Effector memory CD8-positive, alpha-beta T cell (primary cell): ENCODE measurements at regions not wholly inside any gene's neighbourhood (a gene's known extent, or its start where the extent isn't known, plus 50 kb on each side); places are given as distances from the start of the nearest gene placed in this dataset.
"Not testable (repeated sequence)": the region's sequence is repeated elsewhere in the genome, so short reads cannot be mapped to it uniquely, and the experiment has no call there.

Experiments
- ATAC-seq: fragments of 150-1000 bp; cut with Tn5 transposase; replicated peaks from 2 replicates; pipeline ENCODE4 v1.10.0; 2021; ENCODE audit warnings: mild to moderate bottlenecking, moderate library complexity
- DNase-seq, 3 experiments: peaks; one replicate each; pipeline ENCODE4 v3.0.0; 2021
- H3K27ac Mint-ChIP-seq, 2 donors: one replicate each; pipeline ENCODE4 v1.8.0; 2022; ENCODE audit warnings: mild to moderate bottlenecking in 2 of 2, mixed read lengths in 2 of 2, moderate library complexity in 2 of 2
- H3K27me3 Mint-ChIP-seq, 2 donors: one replicate each; pipeline ENCODE4 v1.8.0; 2022; ENCODE audit warnings: mixed read lengths in 2 of 2
- H3K36me3 Mint-ChIP-seq: one replicate; pipeline ENCODE4 v1.8.0; 2022; ENCODE audit warnings: mild to moderate bottlenecking, moderate library complexity, mixed read lengths; ENCODE audit not compliant: insufficient read depth
- H3K4me1 Mint-ChIP-seq, 2 donors: one replicate each; pipeline ENCODE4 v1.8.0; 2022; ENCODE audit warnings: low read depth in 2 of 2, mixed read lengths in 2 of 2
- H3K4me3 Mint-ChIP-seq, 2 donors: one replicate each; pipeline ENCODE4 v1.8.0; 2022; ENCODE audit warnings: mild to moderate bottlenecking in 2 of 2, mixed read lengths in 2 of 2, moderate library complexity in 2 of 2
- H3K9me3 Mint-ChIP-seq, 2 donors: one replicate each; pipeline ENCODE4 v1.8.0; 2022; ENCODE audit warnings: mixed read lengths in 2 of 2

GRCh38 chr4:189731989-189732388, 208.7 kb upstream of the FRG1 start:
- H3K27ac Mint-ChIP-seq, ATAC-seq, DNase-seq, H3K27me3 Mint-ChIP-seq, H3K9me3 Mint-ChIP-seq, H3K4me1 Mint-ChIP-seq, H3K36me3 Mint-ChIP-seq, H3K4me3 Mint-ChIP-seq: not testable (repeated sequence)

- H3K4me3 Mint-ChIP-seq, H3K36me3 Mint-ChIP-seq, H3K9me3 Mint-ChIP-seq, H3K27ac Mint-ChIP-seq, H3K4me1 Mint-ChIP-seq, DNase-seq, H3K27me3 Mint-ChIP-seq, ATAC-seq: not testable (repeated sequence)
These were observed 207.2 kb upstream of the FRG1 start for GRCh38 chr4:189733507-189733906.

DNA sequence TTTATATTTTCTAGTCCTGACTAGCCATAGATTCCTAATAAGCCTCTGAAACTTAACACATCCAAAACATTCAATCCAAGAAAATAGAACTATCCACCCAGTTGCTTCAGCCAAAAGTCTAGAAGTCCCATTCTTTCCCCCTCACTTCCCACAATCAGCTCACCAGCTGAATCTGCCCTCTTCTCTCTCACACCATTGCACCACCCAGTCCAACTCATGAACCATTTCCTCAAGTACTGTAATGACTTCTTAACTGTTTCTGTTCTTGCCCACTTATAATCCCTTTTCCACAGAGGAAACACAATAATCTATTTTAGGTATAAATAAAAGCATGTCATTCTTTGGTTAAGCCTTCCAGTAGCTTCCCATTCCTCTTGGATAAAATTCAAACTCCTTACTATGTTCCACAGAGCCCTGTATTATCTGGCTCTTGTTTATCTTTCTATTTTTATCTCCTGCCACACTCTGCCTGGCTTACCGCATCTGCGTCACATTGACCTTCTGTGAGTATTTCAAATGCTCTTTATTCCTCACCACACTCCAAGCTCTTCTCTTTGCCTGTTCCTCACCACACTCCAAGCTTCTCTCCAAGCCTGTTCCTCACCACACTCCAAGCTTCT, 205.9 kb upstream of the FRG1 start:
- DNase-seq, H3K27me3 Mint-ChIP-seq, H3K4me3 Mint-ChIP-seq, H3K36me3 Mint-ChIP-seq, ATAC-seq, H3K27ac Mint-ChIP-seq, H3K4me1 Mint-ChIP-seq: not testable (repeated sequence)
- H3K9me3 Mint-ChIP-seq, result peaks cover 6 to 12% of the 10 kb centered on the region in 2 donors

GRCh38 chr4:189736656-189737055, 204.0 kb upstream of the FRG1 start:
- peaks cover 6 to 12% of the 10 kb centered on the region in 2 donors for H3K9me3 Mint-ChIP-seq
- H3K36me3 Mint-ChIP-seq, H3K4me3 Mint-ChIP-seq, H3K27ac Mint-ChIP-seq, ATAC-seq, H3K4me1 Mint-ChIP-seq, H3K27me3 Mint-ChIP-seq, DNase-seq: not testable (repeated sequence)

DNA sequence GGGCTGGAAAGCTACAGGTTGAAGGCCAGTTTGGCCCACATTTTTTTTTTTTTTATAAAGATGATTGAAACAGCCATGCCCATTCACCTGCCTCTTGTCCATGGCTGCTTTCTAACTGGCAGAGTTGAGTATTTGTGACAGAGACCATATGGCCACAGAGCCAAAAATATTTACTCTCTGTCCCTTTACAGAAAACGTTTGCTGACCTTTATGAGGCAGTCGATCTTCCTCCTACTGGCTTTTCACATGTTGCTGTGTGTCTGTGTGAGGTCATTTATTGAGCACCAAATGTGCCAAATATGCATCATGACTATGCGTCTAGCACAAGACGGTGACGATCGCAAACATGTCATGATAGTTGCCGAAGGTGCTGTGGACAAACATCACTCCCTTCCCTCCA, 200.6 kb upstream of the FRG1 start:
- not testable (repeated sequence) for H3K36me3 Mint-ChIP-seq, H3K27me3 Mint-ChIP-seq, H3K4me3 Mint-ChIP-seq, H3K4me1 Mint-ChIP-seq, DNase-seq, H3K27ac Mint-ChIP-seq, ATAC-seq, H3K9me3 Mint-ChIP-seq

GRCh38 chr4:189740873-189741272, 199.8 kb upstream of the FRG1 start:
- no peaks in the 10 kb centered on the region for H3K4me1 Mint-ChIP-seq
- H3K36me3 Mint-ChIP-seq, result no peaks in the 10 kb centered on the region
- H3K4me3 Mint-ChIP-seq, result no peak overlapping the region
- no peaks in the 10 kb centered on the region for H3K27me3 Mint-ChIP-seq
- ATAC-seq (no peak), DNase-seq (no peak)
- H3K9me3 Mint-ChIP-seq, result peaks cover 0 to 4% of the 10 kb centered on the region in 2 donors
- no peak overlapping the region for H3K27ac Mint-ChIP-seq

- ATAC-seq, H3K27ac Mint-ChIP-seq, H3K4me1 Mint-ChIP-seq, DNase-seq, H3K27me3 Mint-ChIP-seq, H3K9me3 Mint-ChIP-seq, H3K4me3 Mint-ChIP-seq, H3K36me3 Mint-ChIP-seq: not testable (repeated sequence)
These were observed 187.6 kb upstream of the FRG1 start for GRCh38 chr4:189753092-189753491.

GRCh38 chr4:189763583-189763982, 177.1 kb upstream of the FRG1 start:
- Mint-ChIP-seq H3K36me3 (no peaks in the 10 kb centered on the region), H3K9me3 (peaks cover 0 to 5% of the 10 kb centered on the region in 2 donors), H3K4me3 (no peak overlapping the region), H3K4me1 (no peaks in the 10 kb centered on the region), H3K27me3 (no peaks in the 10 kb centered on the region), H3K27ac (no peak overlapping the region)
- ATAC-seq (no peak), DNase-seq (no peak)

DNA sequence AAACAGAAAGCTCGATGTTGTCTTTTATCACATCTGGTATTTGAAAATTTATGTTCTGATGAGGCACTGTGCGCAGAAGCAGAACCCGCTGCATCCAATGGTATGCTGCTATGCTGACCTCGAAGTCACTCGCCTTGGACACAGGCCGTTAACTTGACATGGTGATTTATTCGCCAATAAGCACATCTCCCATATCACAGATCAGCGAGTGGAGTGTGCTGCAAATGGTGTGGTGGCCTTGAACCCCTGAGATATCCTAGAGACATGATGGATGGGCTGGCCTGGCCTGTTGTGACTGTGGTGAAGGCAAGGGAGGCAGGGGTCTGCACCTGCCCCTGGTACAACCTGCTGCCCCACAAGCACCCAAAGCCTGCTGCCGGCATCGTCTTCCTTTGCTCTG, 175.4 kb upstream of the FRG1 start:
- no peak overlapping the region for H3K27ac Mint-ChIP-seq
- no peak for DNase-seq
- H3K9me3 Mint-ChIP-seq, result peaks cover 0 to 5% of the 10 kb centered on the region in 2 donors
- H3K27me3 Mint-ChIP-seq, result no peaks in the 10 kb centered on the region
- H3K4me3 Mint-ChIP-seq, result no peak overlapping the region
- H3K4me1 Mint-ChIP-seq, result no peaks in the 10 kb centered on the region
- no peak for ATAC-seq
- no peaks in the 10 kb centered on the region for H3K36me3 Mint-ChIP-seq

GRCh38 chr4:189765736-189766135, 174.9 kb upstream of the FRG1 start:
- Mint-ChIP-seq H3K4me3 (no peak overlapping the region), H3K36me3 (no peaks in the 10 kb centered on the region), H3K4me1 (no peaks in the 10 kb centered on the region), H3K27me3 (no peaks in the 10 kb centered on the region), H3K9me3 (peaks cover 0 to 5% of the 10 kb centered on the region in 2 donors), H3K27ac (no peak overlapping the region)
- no peak for DNase-seq
- ATAC-seq, result no peak

DNA sequence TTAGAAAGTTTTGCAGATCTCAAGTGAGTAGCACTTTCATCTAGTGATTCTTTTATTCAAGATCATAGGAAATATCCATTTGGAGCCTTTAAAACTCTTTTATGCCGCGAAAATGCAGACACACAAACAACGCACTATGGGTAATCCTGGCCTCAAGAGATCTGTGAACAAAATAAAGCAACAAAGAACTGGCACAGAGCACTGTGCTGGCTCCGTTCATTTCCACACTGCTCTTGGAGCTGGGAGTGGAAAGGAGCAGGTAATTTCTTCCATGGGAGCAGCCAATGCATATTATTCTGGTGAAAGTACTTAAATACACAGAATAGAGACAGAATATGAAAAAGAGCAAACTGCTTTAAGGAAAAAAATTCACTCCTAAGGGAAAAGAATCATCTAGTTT, 172.7 kb upstream of the FRG1 start:
- Mint-ChIP-seq H3K9me3 (peaks cover 0 to 5% of the 10 kb centered on the region in 2 donors), H3K27ac (no peak overlapping the region), H3K36me3 (no peaks in the 10 kb centered on the region), H3K27me3 (no peaks in the 10 kb centered on the region), H3K4me3 (no peak overlapping the region), H3K4me1 (no peaks in the 10 kb centered on the region)
- ATAC-seq, result no peak
- no peak for DNase-seq

DNA sequence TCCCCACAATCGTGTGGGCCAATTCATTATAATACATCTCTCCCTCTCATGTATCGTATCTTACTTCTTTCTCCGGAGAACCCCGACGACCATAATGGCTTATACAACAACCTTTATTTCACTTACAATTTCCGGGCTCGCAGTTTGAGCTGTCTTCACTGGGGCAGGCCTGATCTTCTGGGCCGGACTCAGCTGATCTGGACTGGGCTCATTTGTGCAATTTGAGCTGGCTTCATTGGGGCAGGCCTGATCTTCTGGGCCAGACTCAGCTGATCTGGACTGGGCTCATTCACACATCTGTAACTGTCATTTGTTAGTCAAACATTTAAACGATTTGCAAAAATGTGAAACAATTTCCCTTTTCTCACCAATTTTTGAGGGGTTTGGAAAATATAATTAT, 171.5 kb upstream of the FRG1 start:
- ATAC-seq, result no peak
- no peaks in the 10 kb centered on the region for H3K4me1 Mint-ChIP-seq
- no peaks in the 10 kb centered on the region for H3K27me3 Mint-ChIP-seq
- H3K36me3 Mint-ChIP-seq, result no peaks in the 10 kb centered on the region
- no peak overlapping the region for H3K27ac Mint-ChIP-seq
- no peak for DNase-seq
- H3K4me3 Mint-ChIP-seq, result no peak overlapping the region
- peaks cover 0 to 5% of the 10 kb centered on the region in 2 donors for H3K9me3 Mint-ChIP-seq

DNA sequence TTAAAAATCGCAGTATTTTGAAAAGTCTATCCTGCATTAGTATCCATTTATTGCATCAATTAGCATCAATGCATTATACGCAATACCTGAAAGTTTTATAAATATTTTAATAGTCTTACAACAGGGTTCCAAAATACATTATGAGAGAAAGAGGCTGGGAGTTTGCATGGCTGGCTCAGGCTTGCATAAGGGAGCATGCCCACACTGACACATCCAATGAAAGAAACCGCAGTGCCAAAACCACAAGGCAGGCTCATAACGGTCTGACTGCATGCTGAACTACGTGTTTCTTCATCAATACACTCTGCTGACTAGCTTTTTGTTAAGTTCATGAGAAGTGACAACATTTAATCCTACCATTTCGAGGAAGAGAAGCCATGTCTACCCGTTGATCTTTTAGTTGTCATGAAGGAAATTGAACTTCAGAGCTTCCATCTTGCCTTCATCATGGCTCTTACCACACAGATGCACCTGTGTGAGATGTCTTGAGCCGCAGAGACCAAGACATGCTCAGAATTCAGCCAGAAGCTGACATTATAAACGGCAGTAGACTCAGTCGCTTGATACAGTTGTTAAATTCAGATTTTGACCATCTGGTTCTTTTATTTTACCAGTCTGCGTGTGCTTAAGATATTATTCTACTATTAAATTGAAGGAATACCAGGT, 168.8 kb upstream of the FRG1 start:
- ATAC-seq, result no peak
- H3K27ac Mint-ChIP-seq, result no peak overlapping the region
- H3K4me3 Mint-ChIP-seq, result no peak overlapping the region

DNA sequence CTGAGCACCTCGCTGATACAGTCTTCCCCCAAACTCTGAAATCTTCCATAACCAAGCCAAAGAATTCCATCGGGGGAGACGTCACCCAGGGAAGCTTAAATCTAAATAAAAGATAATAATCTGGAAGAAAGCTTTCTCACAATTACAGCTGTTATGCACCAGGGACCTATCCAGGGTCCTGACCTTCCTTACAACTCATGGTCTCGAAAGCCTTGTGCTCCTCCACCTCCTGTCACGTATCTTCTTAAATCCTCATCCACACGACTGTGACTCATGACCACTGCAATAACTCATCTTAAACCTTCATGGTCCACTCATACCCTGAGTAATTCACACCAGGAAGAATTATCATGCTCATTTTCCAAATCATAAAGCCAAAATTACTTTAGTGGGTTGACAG, 166.8 kb upstream of the FRG1 start:
- H3K4me3 Mint-ChIP-seq, result no peak overlapping the region
- no peak for ATAC-seq
- no peaks in the 10 kb centered on the region for H3K27me3 Mint-ChIP-seq
- no peaks in the 10 kb centered on the region for H3K9me3 Mint-ChIP-seq
- H3K36me3 Mint-ChIP-seq, result no peaks in the 10 kb centered on the region
- DNase-seq, result no peak
- H3K27ac Mint-ChIP-seq, result no peak overlapping the region
- no peaks in the 10 kb centered on the region for H3K4me1 Mint-ChIP-seq

More for the DNA sequence above, 168.8 kb upstream of the FRG1 start:
- Mint-ChIP-seq H3K9me3 (no peaks in the 10 kb centered on the region), H3K36me3 (no peaks in the 10 kb centered on the region), H3K27me3 (no peaks in the 10 kb centered on the region), H3K4me1 (no peaks in the 10 kb centered on the region)
- DNase-seq, result no peak
